B cell (primary cell): ENCODE measurements at regions not wholly inside any gene's neighbourhood (a gene's known extent, or its start where the extent isn't known, plus 50 kb on each side); places are given as distances from the start of the nearest gene placed in this dataset.

Experiments used
- CTCF ChIP-seq: fragments of 200-600 bp; IDR thresholded peaks from one replicate; pipeline ENCODE4 v1.8.0; 2022; ENCODE audit warnings: antibody characterized with exemption, mild to moderate bottlenecking
- EZH2 ChIP-seq: IDR thresholded peaks from 2 replicates; pipeline ENCODE4 v1.6.1; 2012; ENCODE audit warnings: borderline replicate concordance, low read depth, mild to moderate bottlenecking, moderate library complexity, low read length; ENCODE audit not compliant: insufficient read depth, poor library complexity, severe bottlenecking

- TF ChIP-seq CTCF (no peak), EZH2 (no peak)
Observed at GRCh38 chr3:105152987-105153386, 213.7 kb upstream of the ALCAM start.
